ENCODE measurements at regions not wholly inside any gene's neighbourhood (a gene's known extent, or its start where the extent isn't known, plus 50 kb on each side); places are given as distances from the start of the nearest gene placed in this dataset.

DNA sequence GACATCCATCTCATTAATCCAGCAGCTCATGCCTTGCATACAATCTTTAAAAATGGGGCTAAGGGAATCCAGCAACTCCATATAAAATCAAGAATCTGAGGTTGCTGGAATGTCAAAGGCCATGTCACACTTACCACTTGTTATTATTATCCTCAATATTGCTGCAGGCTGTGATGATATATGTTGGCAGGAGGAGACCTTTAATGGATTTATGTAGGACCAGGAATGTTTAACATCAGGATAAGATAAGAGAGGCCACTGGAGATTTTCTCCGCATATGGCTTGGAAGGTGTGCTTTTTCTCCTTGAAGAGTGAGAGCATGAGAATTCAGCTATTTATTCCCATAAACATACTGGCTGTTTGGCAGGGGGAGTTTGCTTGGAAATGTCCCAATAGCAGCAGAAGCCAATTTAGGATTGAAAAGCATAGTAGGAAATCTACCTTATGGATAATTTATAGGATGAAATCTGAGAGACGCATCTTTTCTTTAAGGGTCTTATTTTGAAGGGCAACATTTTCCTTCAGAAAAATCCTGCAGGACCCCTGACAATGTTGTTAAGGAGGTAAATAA lies 481.4 kb downstream of the AGTPBP1 start:
- no peak overlapping the region for H3K4me3 Mint-ChIP-seq
- no peaks in the 10 kb centered on the region for H3K36me3 ChIP-seq (replicated peaks in 1 of 2; ENCODE audit: control insufficient read depth in 1 of 2, insufficient read depth in 2 of 2, low read length in 2 of 2)
- TF ChIP-seq, protein P1, sequence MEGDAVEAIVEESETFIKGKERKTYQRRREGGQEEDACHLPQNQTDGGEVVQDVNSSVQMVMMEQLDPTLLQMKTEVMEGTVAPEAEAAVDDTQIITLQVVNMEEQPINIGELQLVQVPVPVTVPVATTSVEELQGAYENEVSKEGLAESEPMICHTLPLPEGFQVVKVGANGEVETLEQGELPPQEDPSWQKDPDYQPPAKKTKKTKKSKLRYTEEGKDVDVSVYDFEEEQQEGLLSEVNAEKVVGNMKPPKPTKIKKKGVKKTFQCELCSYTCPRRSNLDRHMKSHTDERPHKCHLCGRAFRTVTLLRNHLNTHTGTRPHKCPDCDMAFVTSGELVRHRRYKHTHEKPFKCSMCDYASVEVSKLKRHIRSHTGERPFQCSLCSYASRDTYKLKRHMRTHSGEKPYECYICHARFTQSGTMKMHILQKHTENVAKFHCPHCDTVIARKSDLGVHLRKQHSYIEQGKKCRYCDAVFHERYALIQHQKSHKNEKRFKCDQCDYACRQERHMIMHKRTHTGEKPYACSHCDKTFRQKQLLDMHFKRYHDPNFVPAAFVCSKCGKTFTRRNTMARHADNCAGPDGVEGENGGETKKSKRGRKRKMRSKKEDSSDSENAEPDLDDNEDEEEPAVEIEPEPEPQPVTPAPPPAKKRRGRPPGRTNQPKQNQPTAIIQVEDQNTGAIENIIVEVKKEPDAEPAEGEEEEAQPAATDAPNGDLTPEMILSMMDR (IDR thresholded peaks at IDR 0.05) = no peak
- no peaks in the 10 kb centered on the region for H4K20me1 ChIP-seq (ENCODE audit: insufficient read depth, low read length)
- no peak overlapping the region for H3K9ac ChIP-seq (ENCODE audit: insufficient read depth, low read length, poor library complexity, severe bottlenecking)
- H3K27me3 ChIP-seq (ENCODE audit: control insufficient read depth in 2 of 2, insufficient read depth in 2 of 2, low read length in 2 of 2) = no peaks in the 10 kb centered on the region
- no CpG with 5 or more reads among the region's 2 CpGs for WGBS (ENCODE audit: insufficient coverage)
- peaks cover 0 to 5% of the 10 kb centered on the region in 2 donors for H3K9me3 ChIP-seq (replicated peaks in 1 of 2; ENCODE audit: control insufficient read depth in 1 of 2, insufficient read depth in 1 of 2, low read length in 2 of 2)
- no peaks in the 10 kb centered on the region for H3K79me2 ChIP-seq (ENCODE audit: insufficient read depth, low read length)
- intact Hi-C loops (cut with micrococcal nuclease) = no loop called here
- H2AFZ ChIP-seq (ENCODE audit: insufficient read depth, low read depth, low read length, poor library complexity, severe bottlenecking) = no peak overlapping the region
- H3K4me1 ChIP-seq (ENCODE audit: control insufficient read depth in 1 of 2, insufficient read depth in 2 of 2, low read length in 2 of 2) = no peaks in the 10 kb centered on the region
- no peak overlapping the region for H3K27ac ChIP-seq (ENCODE audit: low read depth in 1 of 2, low read length in 2 of 2)
- H3K4me2 ChIP-seq (replicated peaks; ENCODE audit: extremely low read depth, low read length, poor library complexity, severe bottlenecking) = no peak overlapping the region
- H3K9me3 Mint-ChIP-seq = peaks cover 0 to 5% (median 2%) of the 10 kb centered on the region in 7 donors
- H3K4me3 ChIP-seq (replicated peaks in 1 of 3; ENCODE audit: low read depth in 2 of 3, low read length in 3 of 3) = no peak overlapping the region
- H3K27me3 Mint-ChIP-seq (ENCODE audit: low read depth in 3 of 3) = peaks cover 0 to 3% (median 3%) of the 10 kb centered on the region in 3 donors
- H3K36me3 Mint-ChIP-seq = no peaks in the 10 kb centered on the region
- no peak for DNase-seq
- H3K27ac Mint-ChIP-seq = no peak overlapping the region
- H3K4me1 Mint-ChIP-seq = no peaks in the 10 kb centered on the region

DNA sequence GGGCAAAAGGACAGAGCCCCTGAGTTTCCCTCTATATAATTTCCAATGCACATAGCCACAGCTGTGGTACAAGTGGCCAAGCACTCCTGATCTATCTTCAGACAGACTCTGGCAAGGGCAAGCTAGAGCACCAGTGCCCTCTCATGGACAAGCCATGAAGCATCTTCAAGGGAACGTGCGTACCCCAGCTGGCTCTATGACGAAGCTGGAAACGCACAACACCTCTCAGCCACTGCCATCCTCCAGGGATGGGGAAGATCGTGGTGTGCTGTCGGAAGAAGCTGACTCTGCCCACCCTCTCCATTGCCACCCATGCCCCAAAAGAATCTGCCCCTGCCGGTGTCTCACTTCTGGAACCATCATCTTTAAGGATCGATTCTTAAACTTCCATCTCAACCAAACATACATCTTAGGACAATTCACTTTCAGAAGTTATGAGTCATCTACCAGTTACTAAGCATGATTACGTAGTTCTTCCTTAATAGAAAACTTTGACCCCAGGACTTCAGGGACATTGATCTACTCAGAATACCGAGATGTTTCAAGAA lies 482.9 kb downstream of the AGTPBP1 start:
- Histone ChIP-seq H3K9ac (ENCODE audit: insufficient read depth, low read length, poor library complexity, severe bottlenecking) (no peak overlapping the region), H3K27ac (ENCODE audit: low read depth in 1 of 2, low read length in 2 of 2) (no peak overlapping the region), H3K4me3 (replicated peaks in 1 of 3; ENCODE audit: low read depth in 2 of 3, low read length in 3 of 3) (no peak overlapping the region), H3K4me2 (replicated peaks; ENCODE audit: extremely low read depth, low read length, poor library complexity, severe bottlenecking) (no peak overlapping the region), H3K4me1 (ENCODE audit: control insufficient read depth in 1 of 2, insufficient read depth in 2 of 2, low read length in 2 of 2) (no peaks in the 10 kb centered on the region), H3K27me3 (ENCODE audit: control insufficient read depth in 2 of 2, insufficient read depth in 2 of 2, low read length in 2 of 2) (no peaks in the 10 kb centered on the region), H4K20me1 (ENCODE audit: insufficient read depth, low read length) (no peaks in the 10 kb centered on the region), H3K36me3 (replicated peaks in 1 of 2; ENCODE audit: control insufficient read depth in 1 of 2, insufficient read depth in 2 of 2, low read length in 2 of 2) (no peaks in the 10 kb centered on the region), H3K79me2 (ENCODE audit: insufficient read depth, low read length) (no peaks in the 10 kb centered on the region), H3K9me3 (replicated peaks in 1 of 2; ENCODE audit: control insufficient read depth in 1 of 2, insufficient read depth in 1 of 2, low read length in 2 of 2) (no peaks in the 10 kb centered on the region), H2AFZ (ENCODE audit: insufficient read depth, low read depth, low read length, poor library complexity, severe bottlenecking) (no peak overlapping the region)
- TF ChIP-seq, protein P1 (IDR thresholded peaks at IDR 0.05) = no peak
- H3K9me3 Mint-ChIP-seq = peaks cover 2 to 12% (median 5%) of the 10 kb centered on the region in 7 donors
- no peak for DNase-seq
- H3K36me3 Mint-ChIP-seq = no peaks in the 10 kb centered on the region
- H3K4me3 Mint-ChIP-seq = no peak overlapping the region
- peaks cover 0 to 3% (median 3%) of the 10 kb centered on the region in 3 donors for H3K27me3 Mint-ChIP-seq (ENCODE audit: low read depth in 3 of 3)
- 41% methylated on average over 10 of the region's 10 CpGs for WGBS (ENCODE audit: insufficient coverage)
- H3K4me1 Mint-ChIP-seq = no peaks in the 10 kb centered on the region
- H3K27ac Mint-ChIP-seq = no peak overlapping the region
- intact Hi-C loops (cut with micrococcal nuclease) = no loop called here

All from CD14-positive monocyte (primary cell).